Neural cell (in vitro differentiated cells): ENCODE measurements at regions not wholly inside any gene's neighbourhood (a gene's known extent, or its start where the extent isn't known, plus 50 kb on each side); places are given as distances from the start of the nearest gene placed in this dataset.

Experiments
- H2AFZ ChIP-seq: fragments of 200-600, 300-800 bp; sonication (generic), shearing (Covaris generic); 2 replicates; pipeline ENCODE4 v1.6.0; 2014; ENCODE audit warnings: low read depth, mild to moderate bottlenecking, antibody characterized with exemption, low read length, moderate library complexity
- H3F3A ChIP-seq: fragments of 200-600 bp; shearing (Covaris generic); 2 replicates; pipeline ENCODE4 v1.6.1; 2016; ENCODE audit warnings: mild to moderate bottlenecking, moderate library complexity, mixed read lengths, antibody characterized with exemption, low read length; ENCODE audit not compliant: insufficient read depth, poor library complexity, severe bottlenecking
- H3K27ac ChIP-seq: fragments of 200-600, 300-800 bp; sonication (generic), shearing (Covaris generic); 2 replicates; pipeline ENCODE4 v1.5.1; 2014; ENCODE audit warnings: mild to moderate bottlenecking, low read length, moderate library complexity
- H3K27me3 ChIP-seq: fragments of 300-800, 200-600 bp; sonication (generic), shearing (Covaris generic); 2 replicates; pipeline ENCODE4 v1.6.0; 2014; ENCODE audit warnings: mild to moderate bottlenecking, low read depth, low read length, moderate library complexity; ENCODE audit not compliant: insufficient read depth
- H3K36me3 ChIP-seq: fragments of 300-800, 200-600 bp; sonication (generic), shearing (Covaris generic); 2 replicates; pipeline ENCODE4 v1.5.1; 2014; ENCODE audit warnings: mild to moderate bottlenecking, antibody characterized with exemption, low read length, moderate library complexity; ENCODE audit not compliant: insufficient read depth
- H3K4me2 ChIP-seq: fragments of 300-800, 200-600 bp; sonication (generic), shearing (Covaris generic); 2 replicates; pipeline ENCODE4 v1.6.0; 2014; ENCODE audit warnings: mild to moderate bottlenecking, low read length
- H3K4me3 ChIP-seq: fragments of 300-800, 200-600 bp; sonication (generic), shearing (Covaris generic); 2 replicates; pipeline ENCODE4 v1.5.1; 2014; ENCODE audit warnings: mild to moderate bottlenecking, low read length, moderate library complexity
- H3K79me2 ChIP-seq: fragments of 200-600 bp; shearing (Covaris generic); replicated peaks from 2 replicates; pipeline ENCODE4 v1.6.0; 2014; ENCODE audit warnings: mild to moderate bottlenecking, low read length, moderate library complexity; ENCODE audit not compliant: insufficient read depth
- H3K9ac ChIP-seq: fragments of 300-800, 200-600 bp; sonication (generic), shearing (Covaris generic); 2 replicates; pipeline ENCODE4 v1.6.1; 2016; ENCODE audit warnings: mild to moderate bottlenecking, low read length, mixed read lengths
- H3K9me2 ChIP-seq: fragments of 200-600 bp; shearing (Covaris generic); 2 replicates; pipeline ENCODE4 v1.6.1; 2016; ENCODE audit warnings: mild to moderate bottlenecking, low read length, mixed read lengths; ENCODE audit not compliant: insufficient read depth
- H3K9me3 ChIP-seq: fragments of 200-600, 300-800 bp; sonication (generic), shearing (Covaris generic); 2 replicates; pipeline ENCODE4 v1.6.1; 2016; ENCODE audit warnings: mild to moderate bottlenecking, mixed run types, low read length, moderate library complexity, mixed read lengths
- H4K20me1 ChIP-seq: fragments of 200-600 bp; shearing (Covaris generic); 2 replicates; pipeline ENCODE4 v1.6.1; 2016; ENCODE audit warnings: mild to moderate bottlenecking, mixed run types; ENCODE audit not compliant: insufficient read depth
- CTCF ChIP-seq: fragments of 450-650 bp; IDR thresholded peaks from 2 replicates; pipeline ENCODE4 v1.5.1; 2014; ENCODE audit warnings: antibody characterized with exemption, mild to moderate bottlenecking, moderate library complexity; ENCODE audit not compliant: poor library complexity, severe bottlenecking
- EP300 ChIP-seq: fragments of 450-650 bp; conservative IDR thresholded peaks from 2 replicates; pipeline ENCODE4 v1.6.1; 2014; ENCODE audit warnings: antibody characterized with exemption, mild to moderate bottlenecking, moderate library complexity; ENCODE audit not compliant: poor library complexity, severe bottlenecking
- EZH2 ChIP-seq: fragments of 200-600, 300-800 bp; shearing (Covaris generic), sonication (generic); IDR thresholded peaks from 2 replicates; pipeline ENCODE4 v1.6.1; 2014; ENCODE audit warnings: antibody characterized with exemption, low read length, borderline replicate concordance, mild to moderate bottlenecking; ENCODE audit not compliant: insufficient read depth, poor library complexity, severe bottlenecking
- MXI1 ChIP-seq: fragments of 450-650 bp; conservative IDR thresholded peaks from 2 replicates; pipeline ENCODE4 v1.6.1; 2014; ENCODE audit warnings: antibody characterized with exemption, mild to moderate bottlenecking; ENCODE audit not compliant: poor library complexity, severe bottlenecking
- POLR2AphosphoS5 ChIP-seq: IDR thresholded peaks from 2 replicates; pipeline ENCODE4 v1.6.1; 2012
- RAD21 ChIP-seq: fragments of 450-650 bp; conservative IDR thresholded peaks from 2 replicates; pipeline ENCODE4 v1.6.1; 2014; ENCODE audit warnings: antibody characterized with exemption, mild to moderate bottlenecking, moderate library complexity
- REST ChIP-seq: IDR thresholded peaks from 2 replicates; pipeline ENCODE4 v1.6.1; 2012; ENCODE audit warnings: borderline replicate concordance
- SMC3 ChIP-seq: fragments of 450-650 bp; conservative IDR thresholded peaks from 2 replicates; pipeline ENCODE4 v1.6.1; 2014; ENCODE audit warnings: antibody characterized with exemption, mild to moderate bottlenecking, moderate library complexity; ENCODE audit not compliant: poor library complexity
- TAF1 ChIP-seq: IDR thresholded peaks from 2 replicates; pipeline ENCODE4 v1.6.1; 2012; ENCODE audit warnings: low read depth

- TF ChIP-seq REST: no peak
- no peak for TF ChIP-seq CTCF
- no peak for TF ChIP-seq TAF1
- no peak for TF ChIP-seq SMC3
- TF ChIP-seq EZH2: no peak
- no peak for TF ChIP-seq MXI1
- no peak for TF ChIP-seq EP300
- TF ChIP-seq RAD21: no peak
- no peak for TF ChIP-seq POLR2AphosphoS5
- Histone ChIP-seq H3K27me3 (no peaks in the 10 kb centered on the region), H3F3A (no peaks in the 10 kb centered on the region), H3K9ac (no peak overlapping the region), H3K9me2 (no peaks in the 10 kb centered on the region), H3K36me3 (no peaks in the 10 kb centered on the region), H4K20me1 (no peaks in the 10 kb centered on the region), H2AFZ (no peak overlapping the region), H3K4me3 (no peak overlapping the region), H3K4me2 (no peak overlapping the region), H3K9me3 (no peaks in the 10 kb centered on the region), H3K27ac (no peak overlapping the region), H3K79me2 (no peaks in the 10 kb centered on the region)
Observed at GRCh38 chr3:117515309-117515708, 805.7 kb downstream of the TUSC7 start.

DNA sequence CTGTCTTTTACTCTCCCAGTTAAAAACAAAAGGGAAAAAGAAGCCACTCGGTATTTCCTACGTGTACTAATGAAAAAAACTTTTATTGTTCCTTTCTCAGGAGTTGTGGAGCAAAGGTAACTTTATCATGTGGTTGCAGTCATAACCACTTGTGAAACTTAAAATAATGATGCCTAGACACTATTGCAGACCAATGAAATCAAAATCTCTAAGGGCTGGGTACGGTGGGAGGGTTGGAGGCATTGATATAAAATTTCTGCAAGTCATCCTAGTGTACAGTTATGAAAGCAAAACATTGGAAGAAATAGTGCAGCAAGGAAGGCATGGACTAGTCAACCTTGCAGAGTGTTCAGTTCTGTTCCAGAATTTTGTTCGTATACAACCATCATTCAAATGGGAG lies 808.8 kb downstream of the TUSC7 start:
- Histone ChIP-seq H2AFZ (no peak overlapping the region), H3K9ac (no peak overlapping the region), H3K9me3 (no peaks in the 10 kb centered on the region), H3K4me3 (no peak overlapping the region), H3K36me3 (no peaks in the 10 kb centered on the region), H3K4me2 (no peak overlapping the region), H3K27ac (no peak overlapping the region), H3K27me3 (no peaks in the 10 kb centered on the region), H4K20me1 (no peaks in the 10 kb centered on the region), H3K79me2 (no peaks in the 10 kb centered on the region), H3F3A (no peaks in the 10 kb centered on the region), H3K9me2 (no peaks in the 10 kb centered on the region)
- TF ChIP-seq TAF1: no peak
- no peak for TF ChIP-seq EP300
- no peak for TF ChIP-seq POLR2AphosphoS5
- TF ChIP-seq REST: no peak
- no peak for TF ChIP-seq RAD21
- TF ChIP-seq MXI1: no peak
- no peak for TF ChIP-seq CTCF
- TF ChIP-seq EZH2: no peak
- TF ChIP-seq SMC3: no peak
